GM06990 (cell line): ENCODE measurements at regions not wholly inside any gene's neighbourhood (a gene's known extent, or its start where the extent isn't known, plus 50 kb on each side); places are given as distances from the start of the nearest gene placed in this dataset.

Experiments used
- DNase-seq: peaks from one replicate; pipeline ENCODE4 v3.0.0-alpha.2; 2011; ENCODE audit not compliant: insufficient read length; ENCODE audit errors: extremely low read depth
- H3K27me3 ChIP-seq: replicated peaks from 2 replicates; pipeline ENCODE4 v1.6.0; 2011; ENCODE audit warnings: low read length; ENCODE audit not compliant: control insufficient read depth, insufficient read depth
- H3K36me3 ChIP-seq: 2 replicates; pipeline ENCODE4 v1.5.1; 2011; ENCODE audit warnings: low read length; ENCODE audit not compliant: control insufficient read depth, insufficient read depth
- H3K4me3 ChIP-seq: replicated peaks from 2 replicates; pipeline ENCODE4 v1.5.1; 2011; ENCODE audit warnings: low read depth, mild to moderate bottlenecking, control low read depth, low read length
- CTCF ChIP-seq: IDR thresholded peaks from 2 replicates; pipeline ENCODE4 v1.5.1; 2011; ENCODE audit warnings: low read length, control low read depth, mild to moderate bottlenecking, inconsistent platforms; ENCODE audit not compliant: insufficient read depth, poor library complexity, severe bottlenecking

GRCh38 chr3:150349314-150350097 is 58.6 kb upstream of the TSC22D2 start:
- H3K4me3 ChIP-seq, result no peak overlapping the region
- H3K36me3 ChIP-seq, result no peaks in the 10 kb centered on the region
- no peaks in the 10 kb centered on the region for H3K27me3 ChIP-seq
- no peak for DNase-seq
- TF ChIP-seq CTCF, result no peak

- no peak for TF ChIP-seq CTCF
- no peaks in the 10 kb centered on the region for H3K36me3 ChIP-seq
- DNase-seq, result no peak
- H3K27me3 ChIP-seq, result no peaks in the 10 kb centered on the region
- no peak overlapping the region for H3K4me3 ChIP-seq
Measured at GRCh38 chr3:150348500-150348899, 59.6 kb upstream of the TSC22D2 start.

GRCh38 chr3:150346981-150347863 is 60.9 kb upstream of the TSC22D2 start:
- Histone ChIP-seq H3K36me3 (no peaks in the 10 kb centered on the region), H3K27me3 (no peaks in the 10 kb centered on the region), H3K4me3 (no peak overlapping the region)
- no peak for TF ChIP-seq CTCF
- no peak for DNase-seq

- H3K4me3 ChIP-seq, result no peak overlapping the region
- no peak for TF ChIP-seq CTCF
Measured at GRCh38 chr3:150346266-150346665, 61.8 kb upstream of the TSC22D2 start.

GRCh38 chr3:150345021-150345538 is 63.0 kb upstream of the TSC22D2 start:
- Histone ChIP-seq H3K27me3 (no peaks in the 10 kb centered on the region), H3K4me3 (no peak overlapping the region), H3K36me3 (no peaks in the 10 kb centered on the region)
- TF ChIP-seq CTCF, result no peak
- DNase-seq, result no peak

More at GRCh38 chr3:150346266-150346665, 61.8 kb upstream of the TSC22D2 start:
- H3K27me3 ChIP-seq, result no peaks in the 10 kb centered on the region
- no peaks in the 10 kb centered on the region for H3K36me3 ChIP-seq
- DNase-seq, result no peak
